Liver (tissue), 8 donors: ENCODE measurements at regions not wholly inside any gene's neighbourhood (a gene's known extent, or its start where the extent isn't known, plus 50 kb on each side); places are given as distances from the start of the nearest gene placed in this dataset.

ENCODE experiments used
- DNase-seq: peaks from one replicate; pipeline ENCODE4 v3.0.0-alpha.2; 2017; ENCODE audit warnings: low spot score
- H3K27ac ChIP-seq, 2 donors: one replicate each; pipeline ENCODE4 v1.7.0; 2013; ENCODE audit warnings: inconsistent platforms in 2 of 2, low read length in 2 of 2, control low read depth in 1 of 2, low read depth in 1 of 2, mild to moderate bottlenecking in 1 of 2
- H3K27me3 ChIP-seq, 4 donors: one replicate each; pipeline versions ENCODE4 v1.6.1 to v1.7.0; 2013; ENCODE audit warnings: low read length in 3 of 4, inconsistent platforms in 1 of 4, mild to moderate bottlenecking in 1 of 4, moderate library complexity in 1 of 4; ENCODE audit not compliant: control insufficient read depth in 4 of 4, insufficient read depth in 4 of 4
- H3K36me3 ChIP-seq, 4 donors: one replicate each; pipeline versions ENCODE4 v1.6.1 to v1.7.0; 2013; ENCODE audit warnings: low read length in 3 of 4, mild to moderate bottlenecking in 3 of 4, low read depth in 1 of 4, moderate library complexity in 1 of 4; ENCODE audit not compliant: control insufficient read depth in 4 of 4, insufficient read depth in 3 of 4
- H3K4me1 ChIP-seq, 4 donors: one replicate each; pipeline versions ENCODE4 v1.6.1 to v1.7.0; 2013; ENCODE audit warnings: low read length in 3 of 4, mild to moderate bottlenecking in 3 of 4, moderate library complexity in 1 of 4; ENCODE audit not compliant: control insufficient read depth in 4 of 4, insufficient read depth in 4 of 4
- H3K4me3 ChIP-seq, 3 donors: one replicate each; pipeline versions ENCODE4 v1.6.1 to v1.7.0; 2013; ENCODE audit warnings: low read length in 3 of 3, control low read depth in 1 of 3, low read depth in 1 of 3, mild to moderate bottlenecking in 1 of 3
- H3K9ac ChIP-seq, 2 donors: one replicate each; pipeline ENCODE4 v1.7.0; 2013; ENCODE audit warnings: low read length in 2 of 2, mild to moderate bottlenecking in 2 of 2, moderate library complexity in 2 of 2, control low read depth in 1 of 2, low read depth in 1 of 2
- H3K9me3 ChIP-seq, 4 donors: one replicate each; pipeline versions ENCODE4 v1.6.1 to v1.7.0; 2013; ENCODE audit warnings: low read length in 3 of 4; ENCODE audit not compliant: control insufficient read depth in 4 of 4
- ATF3 ChIP-seq: IDR thresholded peaks from 2 replicates; pipeline ENCODE4 v1.6.1; 2016; ENCODE audit warnings: antibody characterized with exemption
- CTCF ChIP-seq: fragments of 150-350 bp; IDR thresholded peaks from 2 replicates; pipeline ENCODE4 v1.5.1; 2017; ENCODE audit warnings: improper control_type of control experiment, low read depth, low read length; ENCODE audit not compliant: missing input control
- EGR1 ChIP-seq, 2 donors: IDR thresholded peaks; 2 replicates each; pipeline ENCODE4 v1.6.1; 2016 to 2018; ENCODE audit warnings: antibody characterized with exemption in 2 of 2, low read depth in 2 of 2
- FOXA1 ChIP-seq: IDR thresholded peaks from 2 replicates; pipeline ENCODE4 v1.6.1; 2016; ENCODE audit warnings: antibody characterized with exemption
- FOXA2 ChIP-seq: IDR thresholded peaks from 2 replicates; pipeline ENCODE4 v1.6.1; 2016; ENCODE audit warnings: antibody characterized with exemption
- GABPA ChIP-seq, 2 donors: IDR thresholded peaks in 1 of 2; conservative IDR thresholded peaks in 1 of 2; 2 replicates each; pipeline ENCODE4 v1.6.1; 2016; ENCODE audit warnings: antibody characterized with exemption in 2 of 2, mild to moderate bottlenecking in 1 of 2, moderate library complexity in 1 of 2
- HNF4A ChIP-seq, 2 donors: conservative IDR thresholded peaks; 2 replicates each; pipeline ENCODE4 v1.6.1; 2016; ENCODE audit warnings: antibody characterized with exemption in 2 of 2, mild to moderate bottlenecking in 2 of 2
- HNF4G ChIP-seq: IDR thresholded peaks from 2 replicates; pipeline ENCODE4 v1.6.1; 2016; ENCODE audit warnings: antibody characterized with exemption
- JUND ChIP-seq, 2 donors: IDR thresholded peaks; 2 replicates each; pipeline ENCODE4 v1.6.1; 2016; ENCODE audit warnings: antibody characterized with exemption in 2 of 2
- MAX ChIP-seq: IDR thresholded peaks from 2 replicates; pipeline ENCODE4 v1.6.1; 2016; ENCODE audit warnings: antibody characterized with exemption
- NR2F2 ChIP-seq: IDR thresholded peaks from 2 replicates; pipeline ENCODE4 v1.6.1; 2016; ENCODE audit warnings: antibody characterized with exemption
- RAD21 ChIP-seq, 2 donors: IDR thresholded peaks; 2 replicates each; pipeline ENCODE4 v1.6.1; 2016; ENCODE audit warnings: antibody characterized with exemption in 2 of 2, mild to moderate bottlenecking in 2 of 2
- REST ChIP-seq: IDR thresholded peaks from 2 replicates; pipeline ENCODE4 v1.6.1; 2016; ENCODE audit warnings: antibody characterized with exemption, mild to moderate bottlenecking
- RXRA ChIP-seq, 2 donors: IDR thresholded peaks; 2 replicates each; pipeline ENCODE4 v1.6.1; 2017 to 2018; ENCODE audit warnings: antibody characterized with exemption in 2 of 2, mild to moderate bottlenecking in 1 of 2
- SP1 ChIP-seq: IDR thresholded peaks from 2 replicates; pipeline ENCODE4 v1.6.1; 2018; ENCODE audit warnings: antibody characterized with exemption, mild to moderate bottlenecking
- TAF1 ChIP-seq: conservative IDR thresholded peaks from 2 replicates; pipeline ENCODE4 v1.6.1; 2016; ENCODE audit warnings: antibody characterized with exemption, mild to moderate bottlenecking
- YY1 ChIP-seq: IDR thresholded peaks from 2 replicates; pipeline ENCODE4 v1.6.1; 2016; ENCODE audit warnings: antibody characterized with exemption, mild to moderate bottlenecking
- ZBTB33 ChIP-seq: IDR thresholded peaks from 2 replicates; pipeline ENCODE4 v1.6.1; 2016; ENCODE audit warnings: antibody characterized with exemption
- WGBS: extraction: QIAGEN DNeasy Blood & Tissue Kit; methylation state at CpG from one replicate; pipeline ENCODE4 v1.1.7; 2013; 5-methylcytosine and 5-hydroxymethylcytosine counted together
- donor health status: healthy.
- donor health status: healthy.
- donor health status: healthy.
- donor health status: healthy.
- donor health status: healthy.

GRCh38 chr21:16367079-16367478, 637.3 kb downstream of the USP25 start (continued):
- TF ChIP-seq FOXA2 (no peak), HNF4A (conservative IDR thresholded peaks at IDR 0.05) (no peak), RAD21 (IDR thresholded peaks at IDR 0.05) (no peak), HNF4G (no peak)

- Histone ChIP-seq H3K4me1 (no peaks in the 10 kb centered on the region), H3K9me3 (no peaks in the 10 kb centered on the region), H3K27me3 (no peaks in the 10 kb centered on the region), H3K9ac (no peak overlapping the region), H3K27ac (no peak overlapping the region), H3K36me3 (no peaks in the 10 kb centered on the region), H3K4me3 (no peak overlapping the region)
- 86% methylated on average over 10 of the region's 10 CpGs for WGBS
- TF ChIP-seq ZBTB33 (no peak), REST (no peak), EGR1 (IDR thresholded peaks at IDR 0.05; ENCODE audit: low read depth in 2 of 2) (no peak), YY1 (no peak), HNF4A (conservative IDR thresholded peaks at IDR 0.05) (no peak), SP1 (no peak), NR2F2 (no peak), FOXA1 (no peak), TAF1 (no peak), JUND (IDR thresholded peaks at IDR 0.05) (no peak), RXRA (IDR thresholded peaks at IDR 0.05) (no peak), ATF3 (no peak), CTCF (no peak), MAX (no peak), HNF4G (no peak), RAD21 (IDR thresholded peaks at IDR 0.05) (no peak), GABPA (IDR thresholded peaks at IDR 0.05 in 1 of 2, conservative IDR thresholded peaks at IDR 0.05 in 1 of 2) (no peak)
- DNase-seq, result no peak
Observed at GRCh38 chr21:16370186-16370585, 640.4 kb downstream of the USP25 start.
